ENCODE measurements at regions not wholly inside any gene's neighbourhood (a gene's known extent, or its start where the extent isn't known, plus 50 kb on each side); places are given as distances from the start of the nearest gene placed in this dataset.

DNA sequence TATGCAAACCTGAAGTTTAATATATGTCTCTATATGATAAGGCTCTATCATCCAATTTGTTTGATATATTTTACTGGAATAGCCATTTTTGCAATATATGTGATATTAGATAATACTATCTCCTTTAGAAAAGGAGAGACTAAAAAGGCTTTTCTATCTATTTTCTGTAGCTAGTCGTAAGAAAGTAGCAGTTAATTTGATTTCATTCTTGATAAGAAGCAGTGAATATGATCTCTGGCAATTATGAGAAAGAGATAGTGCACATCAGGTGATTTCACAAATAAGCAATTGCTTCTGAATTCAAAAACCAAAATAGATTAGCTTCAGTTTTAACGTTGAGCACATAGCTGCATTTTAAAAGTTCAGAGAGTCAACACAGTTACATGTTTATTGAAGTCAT lies 1318.4 kb downstream of the CDH8 start:
- Mint-ChIP-seq H3K27ac (no peak overlapping the region), H3K4me1 (no peaks in the 10 kb centered on the region), H3K27me3 (ENCODE audit: insufficient read depth, low read depth, poor library complexity) (no peaks in the 10 kb centered on the region), H3K9me3 (peaks cover 13% of the 10 kb centered on the region; the same call in 2 of the 3 replicates), H3K36me3 (ENCODE audit: low read depth) (peaks cover 12% of the 10 kb centered on the region), H3K4me3 (no peak overlapping the region)
- H3K36me3 ChIP-seq (ENCODE audit: insufficient read depth), result no peaks in the 10 kb centered on the region
- H3K79me2 ChIP-seq (replicated peaks; ENCODE audit: insufficient read depth), result no peaks in the 10 kb centered on the region
- no peak overlapping the region for H3K4me3 ChIP-seq
- H3F3A ChIP-seq (replicated peaks; ENCODE audit: low read depth), result no peaks in the 10 kb centered on the region
- no peaks in the 10 kb centered on the region for H3K9me2 ChIP-seq (ENCODE audit: insufficient read depth)
- no peak overlapping the region for H2AFZ ChIP-seq
- H3K4me2 ChIP-seq, result no peak overlapping the region
- no peaks in the 10 kb centered on the region for H4K20me1 ChIP-seq (replicated peaks; ENCODE audit: insufficient read depth)
- no peak for DNase-seq (ENCODE audit: low spot score)
- no peaks in the 10 kb centered on the region for H3K27me3 ChIP-seq (ENCODE audit: insufficient read depth)
- H3K4me1 ChIP-seq (ENCODE audit: insufficient read depth), result no peaks in the 10 kb centered on the region
- no peak for ATAC-seq
- TF ChIP-seq ZNF114 (CRISPR knock-in tag; IDR thresholded peaks at IDR 0.05), result no peak
- TF ChIP-seq POLR2AphosphoS5 (IDR thresholded peaks at IDR 0.05; ENCODE audit: low read depth), result no peak
- TF ChIP-seq, protein P1, sequence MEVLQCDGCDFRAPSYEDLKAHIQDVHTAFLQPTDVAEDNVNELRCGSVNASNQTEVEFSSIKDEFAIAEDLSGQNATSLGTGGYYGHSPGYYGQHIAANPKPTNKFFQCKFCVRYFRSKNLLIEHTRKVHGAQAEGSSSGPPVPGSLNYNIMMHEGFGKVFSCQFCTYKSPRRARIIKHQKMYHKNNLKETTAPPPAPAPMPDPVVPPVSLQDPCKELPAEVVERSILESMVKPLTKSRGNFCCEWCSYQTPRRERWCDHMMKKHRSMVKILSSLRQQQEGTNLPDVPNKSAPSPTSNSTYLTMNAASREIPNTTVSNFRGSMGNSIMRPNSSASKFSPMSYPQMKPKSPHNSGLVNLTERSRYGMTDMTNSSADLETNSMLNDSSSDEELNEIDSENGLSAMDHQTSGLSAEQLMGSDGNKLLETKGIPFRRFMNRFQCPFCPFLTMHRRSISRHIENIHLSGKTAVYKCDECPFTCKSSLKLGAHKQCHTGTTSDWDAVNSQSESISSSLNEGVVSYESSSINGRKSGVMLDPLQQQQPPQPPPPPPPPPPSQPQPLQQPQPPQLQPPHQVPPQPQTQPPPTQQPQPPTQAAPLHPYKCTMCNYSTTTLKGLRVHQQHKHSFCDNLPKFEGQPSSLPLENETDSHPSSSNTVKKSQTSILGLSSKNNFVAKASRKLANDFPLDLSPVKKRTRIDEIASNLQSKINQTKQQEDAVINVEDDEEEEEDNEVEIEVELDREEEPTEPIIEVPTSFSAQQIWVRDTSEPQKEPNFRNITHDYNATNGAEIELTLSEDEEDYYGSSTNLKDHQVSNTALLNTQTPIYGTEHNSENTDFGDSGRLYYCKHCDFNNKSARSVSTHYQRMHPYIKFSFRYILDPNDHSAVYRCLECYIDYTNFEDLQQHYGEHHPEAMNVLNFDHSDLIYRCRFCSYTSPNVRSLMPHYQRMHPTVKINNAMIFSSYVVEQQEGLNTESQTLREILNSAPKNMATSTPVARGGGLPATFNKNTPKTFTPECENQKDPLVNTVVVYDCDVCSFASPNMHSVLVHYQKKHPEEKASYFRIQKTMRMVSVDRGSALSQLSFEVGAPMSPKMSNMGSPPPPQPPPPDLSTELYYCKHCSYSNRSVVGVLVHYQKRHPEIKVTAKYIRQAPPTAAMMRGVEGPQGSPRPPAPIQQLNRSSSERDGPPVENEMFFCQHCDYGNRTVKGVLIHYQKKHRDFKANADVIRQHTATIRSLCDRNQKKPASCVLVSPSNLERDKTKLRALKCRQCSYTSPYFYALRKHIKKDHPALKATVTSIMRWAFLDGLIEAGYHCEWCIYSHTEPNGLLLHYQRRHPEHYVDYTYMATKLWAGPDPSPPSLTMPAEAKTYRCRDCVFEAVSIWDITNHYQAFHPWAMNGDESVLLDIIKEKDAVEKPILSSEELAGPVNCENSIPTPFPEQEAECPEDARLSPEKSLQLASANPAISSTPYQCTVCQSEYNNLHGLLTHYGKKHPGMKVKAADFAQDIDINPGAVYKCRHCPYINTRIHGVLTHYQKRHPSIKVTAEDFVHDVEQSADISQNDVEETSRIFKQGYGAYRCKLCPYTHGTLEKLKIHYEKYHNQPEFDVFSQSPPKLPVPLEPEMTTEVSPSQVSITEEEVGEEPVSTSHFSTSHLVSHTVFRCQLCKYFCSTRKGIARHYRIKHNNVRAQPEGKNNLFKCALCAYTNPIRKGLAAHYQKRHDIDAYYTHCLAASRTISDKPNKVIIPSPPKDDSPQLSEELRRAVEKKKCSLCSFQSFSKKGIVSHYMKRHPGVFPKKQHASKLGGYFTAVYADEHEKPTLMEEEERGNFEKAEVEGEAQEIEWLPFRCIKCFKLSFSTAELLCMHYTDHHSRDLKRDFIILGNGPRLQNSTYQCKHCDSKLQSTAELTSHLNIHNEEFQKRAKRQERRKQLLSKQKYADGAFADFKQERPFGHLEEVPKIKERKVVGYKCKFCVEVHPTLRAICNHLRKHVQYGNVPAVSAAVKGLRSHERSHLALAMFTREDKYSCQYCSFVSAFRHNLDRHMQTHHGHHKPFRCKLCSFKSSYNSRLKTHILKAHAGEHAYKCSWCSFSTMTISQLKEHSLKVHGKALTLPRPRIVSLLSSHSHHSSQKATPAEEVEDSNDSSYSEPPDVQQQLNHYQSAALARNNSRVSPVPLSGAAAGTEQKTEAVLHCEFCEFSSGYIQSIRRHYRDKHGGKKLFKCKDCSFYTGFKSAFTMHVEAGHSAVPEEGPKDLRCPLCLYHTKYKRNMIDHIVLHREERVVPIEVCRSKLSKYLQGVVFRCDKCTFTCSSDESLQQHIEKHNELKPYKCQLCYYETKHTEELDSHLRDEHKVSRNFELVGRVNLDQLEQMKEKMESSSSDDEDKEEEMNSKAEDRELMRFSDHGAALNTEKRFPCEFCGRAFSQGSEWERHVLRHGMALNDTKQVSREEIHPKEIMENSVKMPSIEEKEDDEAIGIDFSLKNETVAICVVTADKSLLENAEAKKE (CRISPR knock-in tag; IDR thresholded peaks at IDR 0.05), result no peak
- no peak for TF ChIP-seq EZH2 (IDR thresholded peaks at IDR 0.05; ENCODE audit: low read depth, unreplicated experiment)
- TF ChIP-seq JUNB (IDR thresholded peaks at IDR 0.05; ENCODE audit: unreplicated experiment), result no peak
- TF ChIP-seq NANOG (IDR thresholded peaks at IDR 0.05; ENCODE audit: borderline replicate concordance), result no peak
- TF ChIP-seq, protein P2, sequence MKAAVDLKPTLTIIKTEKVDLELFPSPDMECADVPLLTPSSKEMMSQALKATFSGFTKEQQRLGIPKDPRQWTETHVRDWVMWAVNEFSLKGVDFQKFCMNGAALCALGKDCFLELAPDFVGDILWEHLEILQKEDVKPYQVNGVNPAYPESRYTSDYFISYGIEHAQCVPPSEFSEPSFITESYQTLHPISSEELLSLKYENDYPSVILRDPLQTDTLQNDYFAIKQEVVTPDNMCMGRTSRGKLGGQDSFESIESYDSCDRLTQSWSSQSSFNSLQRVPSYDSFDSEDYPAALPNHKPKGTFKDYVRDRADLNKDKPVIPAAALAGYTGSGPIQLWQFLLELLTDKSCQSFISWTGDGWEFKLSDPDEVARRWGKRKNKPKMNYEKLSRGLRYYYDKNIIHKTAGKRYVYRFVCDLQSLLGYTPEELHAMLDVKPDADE (IDR thresholded peaks at IDR 0.05), result no peak
- no peak for TF ChIP-seq CREB1 (CRISPR knock-in tag; IDR thresholded peaks at IDR 0.05; ENCODE audit: low read depth)
- TF ChIP-seq, protein P3, sequence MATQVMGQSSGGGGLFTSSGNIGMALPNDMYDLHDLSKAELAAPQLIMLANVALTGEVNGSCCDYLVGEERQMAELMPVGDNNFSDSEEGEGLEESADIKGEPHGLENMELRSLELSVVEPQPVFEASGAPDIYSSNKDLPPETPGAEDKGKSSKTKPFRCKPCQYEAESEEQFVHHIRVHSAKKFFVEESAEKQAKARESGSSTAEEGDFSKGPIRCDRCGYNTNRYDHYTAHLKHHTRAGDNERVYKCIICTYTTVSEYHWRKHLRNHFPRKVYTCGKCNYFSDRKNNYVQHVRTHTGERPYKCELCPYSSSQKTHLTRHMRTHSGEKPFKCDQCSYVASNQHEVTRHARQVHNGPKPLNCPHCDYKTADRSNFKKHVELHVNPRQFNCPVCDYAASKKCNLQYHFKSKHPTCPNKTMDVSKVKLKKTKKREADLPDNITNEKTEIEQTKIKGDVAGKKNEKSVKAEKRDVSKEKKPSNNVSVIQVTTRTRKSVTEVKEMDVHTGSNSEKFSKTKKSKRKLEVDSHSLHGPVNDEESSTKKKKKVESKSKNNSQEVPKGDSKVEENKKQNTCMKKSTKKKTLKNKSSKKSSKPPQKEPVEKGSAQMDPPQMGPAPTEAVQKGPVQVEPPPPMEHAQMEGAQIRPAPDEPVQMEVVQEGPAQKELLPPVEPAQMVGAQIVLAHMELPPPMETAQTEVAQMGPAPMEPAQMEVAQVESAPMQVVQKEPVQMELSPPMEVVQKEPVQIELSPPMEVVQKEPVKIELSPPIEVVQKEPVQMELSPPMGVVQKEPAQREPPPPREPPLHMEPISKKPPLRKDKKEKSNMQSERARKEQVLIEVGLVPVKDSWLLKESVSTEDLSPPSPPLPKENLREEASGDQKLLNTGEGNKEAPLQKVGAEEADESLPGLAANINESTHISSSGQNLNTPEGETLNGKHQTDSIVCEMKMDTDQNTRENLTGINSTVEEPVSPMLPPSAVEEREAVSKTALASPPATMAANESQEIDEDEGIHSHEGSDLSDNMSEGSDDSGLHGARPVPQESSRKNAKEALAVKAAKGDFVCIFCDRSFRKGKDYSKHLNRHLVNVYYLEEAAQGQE (IDR thresholded peaks at IDR 0.05; ENCODE audit: unreplicated experiment), result no peak
- TF ChIP-seq EZH2phosphoT487 (IDR thresholded peaks at IDR 0.05; ENCODE audit: unreplicated experiment), result no peak
- TF ChIP-seq ZNF331 (CRISPR knock-in tag; IDR thresholded peaks at IDR 0.05; ENCODE audit: low read depth), result no peak
- TF ChIP-seq, protein P4, sequence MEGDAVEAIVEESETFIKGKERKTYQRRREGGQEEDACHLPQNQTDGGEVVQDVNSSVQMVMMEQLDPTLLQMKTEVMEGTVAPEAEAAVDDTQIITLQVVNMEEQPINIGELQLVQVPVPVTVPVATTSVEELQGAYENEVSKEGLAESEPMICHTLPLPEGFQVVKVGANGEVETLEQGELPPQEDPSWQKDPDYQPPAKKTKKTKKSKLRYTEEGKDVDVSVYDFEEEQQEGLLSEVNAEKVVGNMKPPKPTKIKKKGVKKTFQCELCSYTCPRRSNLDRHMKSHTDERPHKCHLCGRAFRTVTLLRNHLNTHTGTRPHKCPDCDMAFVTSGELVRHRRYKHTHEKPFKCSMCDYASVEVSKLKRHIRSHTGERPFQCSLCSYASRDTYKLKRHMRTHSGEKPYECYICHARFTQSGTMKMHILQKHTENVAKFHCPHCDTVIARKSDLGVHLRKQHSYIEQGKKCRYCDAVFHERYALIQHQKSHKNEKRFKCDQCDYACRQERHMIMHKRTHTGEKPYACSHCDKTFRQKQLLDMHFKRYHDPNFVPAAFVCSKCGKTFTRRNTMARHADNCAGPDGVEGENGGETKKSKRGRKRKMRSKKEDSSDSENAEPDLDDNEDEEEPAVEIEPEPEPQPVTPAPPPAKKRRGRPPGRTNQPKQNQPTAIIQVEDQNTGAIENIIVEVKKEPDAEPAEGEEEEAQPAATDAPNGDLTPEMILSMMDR (conservative IDR thresholded peaks at IDR 0.05; ENCODE audit: low read depth in 2 of 2), result no peak
- no peak for TF ChIP-seq STAT1 (IDR thresholded peaks at IDR 0.05; ENCODE audit: unreplicated experiment)
- no peak overlapping the region for H3K27ac ChIP-seq (ENCODE audit: low read depth)
